Heart left ventricle (tissue), 13 donors: ENCODE measurements at regions not wholly inside any gene's neighbourhood (a gene's known extent, or its start where the extent isn't known, plus 50 kb on each side); places are given as distances from the start of the nearest gene placed in this dataset.

Experiments used
- POLR2A ChIP-seq, 2 donors: fragments of 450-650 bp; IDR thresholded peaks; one replicate each; pipeline ENCODE4 v1.6.1; 2017; ENCODE audit warnings: antibody characterized with exemption in 2 of 2, mild to moderate bottlenecking in 2 of 2, moderate library complexity in 2 of 2
- TF ChIP-seq, protein P1 (sequence below), 12 donors: fragments of 200-600 bp; sonication (generic) in 4 of 12; IDR thresholded peaks; one replicate each; pipeline versions ENCODE4 v1.5.0 to v1.8.0; 2018 to 2022; ENCODE audit warnings: antibody characterized with exemption in 12 of 12, mild to moderate bottlenecking in 5 of 12
- donor health status: ischemic (EF 13 %, LVEDD 7.1; RV severe dilation, severe dysfunction).
- donor health status: DM: no; HTN: yes; CAD: no.
- donor health status: DM: no; HTN: no; CAD: no.
- donor health status: ischemic (EF 25% LVEDD 6.9; RV normal size, moderate dysfunction).
- donor health status: ischemic (EF 25% LVEDD 5.7; RV mildly dilated, moderate dysfunction).
- donor health status: ischemic (EF 35%, LVEDD 5.7; RV mildly dilated, moderate dysfunction).
- donor health status: nonischemic (EF 11% LVEDD 7.7; RV severe dilation, severe dysfunction).
- donor health status: DM: yes; HTN: yes; CAD: no.
- donor health status: PGD.
- donor health status: ischemic (EF 29% LVEDD 5.4; RV normal size, mild dysfunction).
- donor health status: nonischemic (EF 23%, LVEDD 6.1; RV moderate dilation, normal function).

DNA sequence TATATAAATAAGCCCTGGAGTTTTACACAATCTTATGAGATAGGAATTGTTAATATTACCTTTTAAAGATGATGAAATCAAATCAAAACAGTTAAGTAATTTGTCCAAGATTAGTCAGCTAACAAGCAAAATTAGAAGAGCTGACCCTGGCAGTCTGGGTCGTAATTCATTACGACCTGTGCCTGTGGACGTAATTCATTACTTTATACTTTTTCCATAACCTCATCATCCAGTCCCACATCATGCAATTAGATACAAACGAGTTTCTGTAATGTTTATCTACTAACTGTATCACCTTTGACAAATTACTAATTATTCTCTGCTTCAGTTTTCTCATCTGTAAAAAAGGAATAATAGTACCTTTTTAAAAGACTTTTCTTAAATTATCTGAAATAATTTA is 665.9 kb downstream of the ZBBX start:
- TF ChIP-seq, protein P1, sequence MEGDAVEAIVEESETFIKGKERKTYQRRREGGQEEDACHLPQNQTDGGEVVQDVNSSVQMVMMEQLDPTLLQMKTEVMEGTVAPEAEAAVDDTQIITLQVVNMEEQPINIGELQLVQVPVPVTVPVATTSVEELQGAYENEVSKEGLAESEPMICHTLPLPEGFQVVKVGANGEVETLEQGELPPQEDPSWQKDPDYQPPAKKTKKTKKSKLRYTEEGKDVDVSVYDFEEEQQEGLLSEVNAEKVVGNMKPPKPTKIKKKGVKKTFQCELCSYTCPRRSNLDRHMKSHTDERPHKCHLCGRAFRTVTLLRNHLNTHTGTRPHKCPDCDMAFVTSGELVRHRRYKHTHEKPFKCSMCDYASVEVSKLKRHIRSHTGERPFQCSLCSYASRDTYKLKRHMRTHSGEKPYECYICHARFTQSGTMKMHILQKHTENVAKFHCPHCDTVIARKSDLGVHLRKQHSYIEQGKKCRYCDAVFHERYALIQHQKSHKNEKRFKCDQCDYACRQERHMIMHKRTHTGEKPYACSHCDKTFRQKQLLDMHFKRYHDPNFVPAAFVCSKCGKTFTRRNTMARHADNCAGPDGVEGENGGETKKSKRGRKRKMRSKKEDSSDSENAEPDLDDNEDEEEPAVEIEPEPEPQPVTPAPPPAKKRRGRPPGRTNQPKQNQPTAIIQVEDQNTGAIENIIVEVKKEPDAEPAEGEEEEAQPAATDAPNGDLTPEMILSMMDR (IDR thresholded peaks at IDR 0.05): no peak
- TF ChIP-seq POLR2A (IDR thresholded peaks at IDR 0.05): no peak
